ENCODE measurements at regions not wholly inside any gene's neighbourhood (a gene's known extent, or its start where the extent isn't known, plus 50 kb on each side); places are given as distances from the start of the nearest gene placed in this dataset.
A peak's percentile ranks its signal among the peaks of the same experiment; 100 is the strongest.

DNA sequence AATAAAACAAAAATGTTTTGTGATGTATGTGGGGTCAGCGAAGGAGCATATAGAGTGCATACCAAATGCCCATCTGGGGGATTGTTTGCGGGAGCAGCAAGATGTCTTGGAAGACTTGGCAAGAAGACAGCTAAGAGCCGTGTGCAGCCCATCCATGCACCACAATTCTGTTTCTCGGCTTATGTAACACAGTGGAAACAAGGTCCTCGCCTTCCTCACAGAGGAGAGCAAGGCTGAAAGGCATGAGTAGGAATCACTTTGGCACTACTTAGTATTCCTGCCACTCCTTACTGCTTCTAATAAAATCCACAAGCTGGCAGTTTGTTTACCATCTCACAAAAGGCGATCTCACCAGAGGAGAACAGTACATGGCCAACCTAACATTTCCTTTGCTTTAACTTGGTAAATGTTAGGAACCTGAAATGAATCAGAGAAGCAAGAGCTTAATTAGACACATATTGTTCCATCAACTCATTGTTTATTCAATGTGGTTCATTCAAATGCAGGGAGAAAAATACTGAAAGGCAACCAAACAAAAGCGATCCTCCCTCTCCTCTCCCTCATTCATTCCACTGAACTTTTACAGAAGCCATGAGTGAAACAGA is 648.1 kb downstream of the ACTL7B start:
- H3K4me1 Mint-ChIP-seq (ENCODE audit: unreplicated experiment) = peaks cover 27% of the 10 kb centered on the region
- peak overlapping the region; percentile 72 for H3K27ac Mint-ChIP-seq (ENCODE audit: unreplicated experiment)
- H3K36me3 Mint-ChIP-seq (ENCODE audit: unreplicated experiment) = peaks cover 6% of the 10 kb centered on the region
- peaks cover 20% of the 10 kb centered on the region for H3K9me3 Mint-ChIP-seq (ENCODE audit: unreplicated experiment)
- DNase-seq (ENCODE audit: extremely low spot score, unreplicated experiment) = no peak
- no peak overlapping the region for H3K4me3 Mint-ChIP-seq (ENCODE audit: unreplicated experiment)
- TF ChIP-seq, protein P1, sequence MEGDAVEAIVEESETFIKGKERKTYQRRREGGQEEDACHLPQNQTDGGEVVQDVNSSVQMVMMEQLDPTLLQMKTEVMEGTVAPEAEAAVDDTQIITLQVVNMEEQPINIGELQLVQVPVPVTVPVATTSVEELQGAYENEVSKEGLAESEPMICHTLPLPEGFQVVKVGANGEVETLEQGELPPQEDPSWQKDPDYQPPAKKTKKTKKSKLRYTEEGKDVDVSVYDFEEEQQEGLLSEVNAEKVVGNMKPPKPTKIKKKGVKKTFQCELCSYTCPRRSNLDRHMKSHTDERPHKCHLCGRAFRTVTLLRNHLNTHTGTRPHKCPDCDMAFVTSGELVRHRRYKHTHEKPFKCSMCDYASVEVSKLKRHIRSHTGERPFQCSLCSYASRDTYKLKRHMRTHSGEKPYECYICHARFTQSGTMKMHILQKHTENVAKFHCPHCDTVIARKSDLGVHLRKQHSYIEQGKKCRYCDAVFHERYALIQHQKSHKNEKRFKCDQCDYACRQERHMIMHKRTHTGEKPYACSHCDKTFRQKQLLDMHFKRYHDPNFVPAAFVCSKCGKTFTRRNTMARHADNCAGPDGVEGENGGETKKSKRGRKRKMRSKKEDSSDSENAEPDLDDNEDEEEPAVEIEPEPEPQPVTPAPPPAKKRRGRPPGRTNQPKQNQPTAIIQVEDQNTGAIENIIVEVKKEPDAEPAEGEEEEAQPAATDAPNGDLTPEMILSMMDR (IDR thresholded peaks at IDR 0.05) = no peak
- no peaks in the 10 kb centered on the region for H3K27me3 Mint-ChIP-seq (ENCODE audit: unreplicated experiment)

DNA sequence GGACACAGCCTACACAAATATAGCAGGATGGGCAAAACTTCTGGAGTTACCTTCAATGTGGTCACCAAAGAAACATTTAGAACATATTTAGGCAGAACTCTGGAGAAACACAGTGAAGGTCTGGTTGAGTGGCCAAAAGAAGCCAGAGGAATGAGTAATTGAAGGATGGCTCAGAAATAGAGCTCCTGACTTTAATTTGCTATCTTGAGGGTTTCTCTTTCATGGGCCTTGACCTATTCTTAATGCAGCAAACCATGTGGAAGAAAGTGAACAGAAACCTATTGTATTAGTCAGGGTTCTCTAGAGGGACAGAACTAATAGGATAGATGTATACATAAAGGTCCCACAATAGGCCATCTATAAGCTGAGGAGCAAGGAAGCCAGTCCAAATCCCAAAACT is 650.5 kb downstream of the ACTL7B start:
- Mint-ChIP-seq H3K27me3 (ENCODE audit: unreplicated experiment) (no peaks in the 10 kb centered on the region), H3K4me3 (ENCODE audit: unreplicated experiment) (no peak overlapping the region), H3K4me1 (ENCODE audit: unreplicated experiment) (peaks cover 16% of the 10 kb centered on the region), H3K9me3 (ENCODE audit: unreplicated experiment) (peaks cover 37% of the 10 kb centered on the region), H3K36me3 (ENCODE audit: unreplicated experiment) (peaks cover 9% of the 10 kb centered on the region), H3K27ac (ENCODE audit: unreplicated experiment) (no peak overlapping the region)
- DNase-seq (ENCODE audit: extremely low spot score, unreplicated experiment) = no peak
- TF ChIP-seq, protein P1 (IDR thresholded peaks at IDR 0.05) = no peak

DNA sequence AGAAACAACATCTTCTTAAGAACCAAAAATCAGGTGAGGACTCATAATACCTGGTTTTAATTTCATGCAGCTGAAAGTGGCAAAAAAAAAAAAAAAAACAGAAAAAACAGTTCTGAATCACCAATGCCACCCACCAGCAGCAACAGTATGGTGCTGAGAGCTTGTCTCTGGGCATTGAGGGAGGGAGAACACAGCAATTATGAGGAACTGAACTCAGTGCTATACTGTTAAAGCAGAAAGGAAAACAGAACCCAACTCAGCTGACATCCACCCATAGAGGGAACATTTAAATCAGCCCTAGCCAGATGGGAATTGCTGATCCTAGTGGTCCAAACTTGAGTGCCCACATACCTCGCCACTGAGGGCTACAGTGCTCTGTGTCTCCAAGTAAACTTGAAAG is 657.9 kb downstream of the ACTL7B start:
- DNase-seq (ENCODE audit: extremely low spot score, unreplicated experiment) = no peak
- Mint-ChIP-seq H3K4me3 (ENCODE audit: unreplicated experiment) (no peak overlapping the region), H3K27me3 (ENCODE audit: unreplicated experiment) (peaks cover 4% of the 10 kb centered on the region), H3K27ac (ENCODE audit: unreplicated experiment) (no peak overlapping the region), H3K36me3 (ENCODE audit: unreplicated experiment) (peaks cover 9% of the 10 kb centered on the region), H3K9me3 (ENCODE audit: unreplicated experiment) (peaks cover 28% of the 10 kb centered on the region), H3K4me1 (ENCODE audit: unreplicated experiment) (peaks cover 8% of the 10 kb centered on the region)
- TF ChIP-seq, protein P1 (IDR thresholded peaks at IDR 0.05) = no peak

DNA sequence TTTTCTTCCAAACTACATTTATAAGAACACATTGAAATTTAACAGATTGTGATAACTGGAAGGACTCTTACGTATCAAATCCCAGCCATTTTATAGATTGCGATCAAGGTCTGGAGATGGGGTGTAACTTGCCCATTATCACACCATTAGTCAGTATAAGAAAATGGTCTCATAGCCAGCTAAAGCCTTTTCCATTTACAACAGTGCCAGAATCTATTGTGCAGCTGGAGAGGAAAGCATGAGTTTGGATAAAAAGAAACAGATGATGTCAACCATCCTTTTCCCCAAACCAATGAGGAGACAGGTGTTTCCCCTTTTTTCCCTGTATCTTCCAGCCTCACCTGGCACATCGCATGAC is 658.8 kb downstream of the ACTL7B start:
- H3K4me1 Mint-ChIP-seq (ENCODE audit: unreplicated experiment) = peaks cover 8% of the 10 kb centered on the region
- H3K36me3 Mint-ChIP-seq (ENCODE audit: unreplicated experiment) = peaks cover 8% of the 10 kb centered on the region
- DNase-seq (ENCODE audit: extremely low spot score, unreplicated experiment) = no peak
- TF ChIP-seq, protein P1 (IDR thresholded peaks at IDR 0.05) = no peak
- H3K27ac Mint-ChIP-seq (ENCODE audit: unreplicated experiment) = no peak overlapping the region
- H3K27me3 Mint-ChIP-seq (ENCODE audit: unreplicated experiment) = peaks cover 4% of the 10 kb centered on the region
- H3K4me3 Mint-ChIP-seq (ENCODE audit: unreplicated experiment) = no peak overlapping the region
- H3K9me3 Mint-ChIP-seq (ENCODE audit: unreplicated experiment) = peaks cover 23% of the 10 kb centered on the region

DNA sequence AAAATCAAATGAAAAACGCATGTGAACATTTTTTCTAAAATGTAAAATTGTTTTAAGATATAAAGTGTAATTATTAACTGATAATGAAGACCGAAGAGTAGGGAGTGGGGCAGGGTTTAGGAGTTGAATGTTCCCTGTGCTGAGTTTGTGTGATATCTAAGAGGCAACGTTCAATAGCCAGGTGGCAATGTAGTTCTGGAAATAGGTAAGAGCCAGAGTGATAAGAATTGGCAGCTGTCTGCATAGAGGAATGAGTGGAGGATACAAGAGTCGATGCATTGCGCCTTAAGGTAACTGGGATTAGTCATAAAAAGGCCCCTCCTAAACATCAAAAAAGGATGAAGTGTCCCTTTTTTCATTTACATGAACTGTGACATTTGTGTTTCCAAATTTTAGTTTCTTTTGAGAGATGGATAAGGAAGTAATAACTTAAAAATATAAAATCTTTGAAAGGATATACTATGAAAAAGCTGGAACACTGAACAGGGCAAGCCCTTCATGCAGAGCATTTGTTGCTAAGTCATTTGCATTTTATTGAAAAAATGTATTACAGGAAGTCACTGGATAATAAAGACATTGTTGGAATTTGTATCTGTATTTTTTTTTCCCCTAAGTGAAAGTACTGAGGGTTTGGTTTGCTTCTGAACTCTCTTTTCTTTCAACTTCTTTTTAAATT is 659.3 kb downstream of the ACTL7B start:
- TF ChIP-seq, protein P1 (IDR thresholded peaks at IDR 0.05) = no peak
- no peak for DNase-seq (ENCODE audit: extremely low spot score, unreplicated experiment)
- no peak overlapping the region for H3K4me3 Mint-ChIP-seq (ENCODE audit: unreplicated experiment)
- H3K36me3 Mint-ChIP-seq (ENCODE audit: unreplicated experiment) = peaks cover 6% of the 10 kb centered on the region
- peaks cover 8% of the 10 kb centered on the region for H3K4me1 Mint-ChIP-seq (ENCODE audit: unreplicated experiment)
- H3K9me3 Mint-ChIP-seq (ENCODE audit: unreplicated experiment) = peaks cover 18% of the 10 kb centered on the region
- H3K27me3 Mint-ChIP-seq (ENCODE audit: unreplicated experiment) = peaks cover 4% of the 10 kb centered on the region
- H3K27ac Mint-ChIP-seq (ENCODE audit: unreplicated experiment) = no peak overlapping the region

All from osteocyte (in vitro differentiated cells).